Stimulated activated CD4-positive, alpha-beta T cell treated with anti-CD3 and anti-CD28 coated beads, Interleukin-2, amount 100 ng/mL, for 4 hours (primary cell): ENCODE measurements at regions not wholly inside any gene's neighbourhood (a gene's known extent, or its start where the extent isn't known, plus 50 kb on each side); places are given as distances from the start of the nearest gene placed in this dataset.
"Not testable (repeated sequence)": the region's sequence is repeated elsewhere in the genome, so short reads cannot be mapped to it uniquely, and the experiment has no call there.

Experiments
- DNase-seq: peaks from one replicate; pipeline ENCODE4 v3.0.0-alpha.2; 2020; ENCODE audit warnings: low read depth

- DNase-seq = no peak
These were observed 292.3 kb downstream of the DAD1 start for GRCh38 chr14:22296722-22297121.

- no peak for DNase-seq
These were observed 292.9 kb downstream of the DAD1 start for GRCh38 chr14:22296088-22296487.

GRCh38 chr14:22291406-22291805 is 297.6 kb downstream of the DAD1 start:
- no peak for DNase-seq

DNA sequence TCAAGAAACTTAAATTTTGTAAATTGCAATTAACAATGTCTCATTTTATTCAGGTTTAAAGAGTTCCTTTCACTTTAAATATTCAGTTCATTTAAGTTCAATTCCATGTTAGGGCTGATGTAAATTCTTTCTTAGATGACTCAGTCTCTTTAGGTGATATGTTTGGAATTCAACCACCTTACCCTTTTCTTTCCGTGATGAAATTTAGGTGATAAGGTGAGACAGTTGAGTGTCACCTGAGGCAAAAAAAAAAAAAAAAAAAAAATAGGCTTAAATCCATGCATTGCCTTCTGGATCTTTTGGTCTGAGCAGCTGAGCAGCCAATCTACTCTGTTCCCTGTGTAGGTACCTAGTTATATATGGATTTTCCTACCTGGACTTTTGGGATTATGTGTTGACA is 299.5 kb downstream of the DAD1 start:
- no peak for DNase-seq

- no peak for DNase-seq
These were observed 303.0 kb downstream of the DAD1 start for GRCh38 chr14:22285991-22286390.

DNA sequence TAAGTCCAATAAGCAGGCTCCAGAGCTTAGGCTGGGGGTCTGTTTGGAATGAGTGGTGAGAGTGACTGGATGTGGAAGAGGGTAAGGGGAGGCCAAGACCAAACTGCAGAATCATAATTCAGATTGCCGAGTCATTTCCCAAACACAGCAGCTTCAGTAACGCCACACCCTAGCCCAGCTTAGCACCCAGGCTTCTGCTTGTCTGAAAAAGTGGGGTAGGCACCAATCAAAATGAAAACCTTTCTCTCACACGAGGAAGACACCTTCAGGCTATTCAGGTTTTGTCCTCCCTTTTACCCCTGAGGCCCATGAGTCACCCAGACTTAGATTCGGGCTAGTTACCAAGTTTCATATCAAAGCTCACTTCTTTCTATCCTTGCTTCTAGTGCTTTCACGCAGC is 306.1 kb downstream of the DAD1 start:
- no peak for DNase-seq

DNA sequence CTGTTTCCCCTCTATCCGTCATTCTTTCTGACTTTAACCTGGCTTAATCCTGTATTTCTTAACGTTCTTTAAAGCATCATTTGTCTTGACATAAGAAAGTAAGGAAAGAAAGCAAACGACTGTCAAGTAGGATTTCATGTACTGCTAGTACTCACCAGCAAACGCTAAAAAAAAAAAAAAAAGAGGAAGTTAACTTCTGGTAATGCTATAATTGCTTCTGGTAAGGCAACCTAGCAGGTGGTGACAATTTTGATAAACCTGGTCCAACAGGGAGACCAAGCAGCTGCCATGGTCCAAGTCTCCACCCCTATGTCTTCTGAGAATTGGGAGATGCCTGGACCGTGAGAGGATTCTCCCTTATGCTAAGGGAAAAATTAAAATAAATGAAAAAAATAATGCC is 306.6 kb downstream of the DAD1 start:
- no peak for DNase-seq

DNA sequence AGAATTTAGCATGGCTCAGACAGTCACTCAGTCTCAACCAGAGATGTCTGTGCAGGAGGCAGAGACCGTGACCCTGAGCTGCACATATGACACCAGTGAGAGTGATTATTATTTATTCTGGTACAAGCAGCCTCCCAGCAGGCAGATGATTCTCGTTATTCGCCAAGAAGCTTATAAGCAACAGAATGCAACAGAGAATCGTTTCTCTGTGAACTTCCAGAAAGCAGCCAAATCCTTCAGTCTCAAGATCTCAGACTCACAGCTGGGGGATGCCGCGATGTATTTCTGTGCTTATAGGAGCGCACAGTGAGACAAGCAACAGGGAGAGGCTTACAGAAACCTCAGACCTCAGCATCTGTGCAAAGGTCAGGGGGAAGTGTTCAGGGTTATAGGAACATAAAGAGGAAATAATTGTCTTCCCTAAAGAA is 307.6 kb downstream of the DAD1 start:
- not testable (repeated sequence) for DNase-seq

GRCh38 chr14:22280497-22281316 is 308.3 kb downstream of the DAD1 start:
- DNase-seq = no peak

GRCh38 chr14:22276913-22277816 is 311.9 kb downstream of the DAD1 start:
- DNase-seq = no peak

DNA sequence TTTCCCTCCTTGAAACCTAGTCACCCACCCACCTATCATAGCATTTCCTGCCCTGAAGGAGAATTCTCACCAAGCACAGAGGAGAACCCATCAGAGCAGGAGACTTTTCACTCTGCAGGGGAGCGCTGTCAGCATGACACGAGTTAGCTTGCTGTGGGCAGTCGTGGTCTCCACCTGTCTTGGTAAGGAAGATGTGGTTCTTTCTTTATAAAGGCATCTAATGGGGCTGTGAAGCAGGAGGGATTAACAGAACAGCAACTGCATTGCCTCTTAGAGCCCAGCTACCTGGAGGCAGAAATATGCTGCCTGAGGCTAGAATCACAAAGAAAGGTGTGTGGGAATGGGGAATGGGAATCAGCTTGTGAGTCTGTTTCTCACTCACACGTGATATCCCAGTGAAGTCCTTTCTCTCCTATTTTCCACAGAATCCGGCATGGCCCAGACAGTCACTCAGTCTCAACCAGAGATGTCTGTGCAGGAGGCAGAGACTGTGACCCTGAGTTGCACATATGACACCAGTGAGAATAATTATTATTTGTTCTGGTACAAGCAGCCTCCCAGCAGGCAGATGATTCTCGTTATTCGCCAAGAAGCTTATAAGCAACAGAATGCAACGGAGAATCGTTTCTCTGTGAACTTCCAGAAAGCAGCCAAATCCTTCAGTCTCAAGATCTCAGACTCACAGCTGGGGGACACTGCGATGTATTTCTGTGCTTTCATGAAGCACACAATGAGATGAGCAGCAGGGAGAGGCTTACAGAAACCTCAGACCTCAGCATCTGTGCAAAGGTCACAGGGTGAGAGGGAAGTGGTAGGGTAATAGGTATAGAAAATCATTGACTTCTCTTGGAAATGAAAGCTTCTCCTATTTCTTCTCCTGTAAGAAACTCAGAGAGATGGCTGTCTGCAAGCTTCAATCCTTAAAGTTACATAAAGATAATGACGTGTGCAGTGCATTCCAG is 316.9 kb downstream of the DAD1 start:
- DNase-seq = no peak

GRCh38 chr14:22268875-22269274 is 320.1 kb downstream of the DAD1 start:
- no peak for DNase-seq

DNA sequence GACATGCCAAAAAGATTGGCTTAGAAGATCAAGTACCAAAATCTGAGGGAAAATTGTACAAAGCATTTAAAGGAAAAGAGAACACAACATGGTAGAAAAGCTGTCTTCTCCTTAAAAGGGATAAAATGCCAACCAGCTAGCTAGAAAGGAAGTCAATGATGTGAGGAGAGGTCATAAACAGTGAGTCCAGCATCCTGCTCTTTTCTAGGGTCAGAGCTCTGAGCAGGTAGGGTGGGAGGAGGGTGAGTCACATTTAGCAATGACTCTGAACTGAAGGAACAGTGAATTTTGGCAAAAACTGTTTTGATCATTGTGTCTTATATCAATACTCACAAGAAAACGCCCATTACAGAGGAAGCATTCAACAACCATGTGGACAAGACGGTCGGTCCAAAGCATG is 322.3 kb downstream of the DAD1 start:
- no peak for DNase-seq

DNA sequence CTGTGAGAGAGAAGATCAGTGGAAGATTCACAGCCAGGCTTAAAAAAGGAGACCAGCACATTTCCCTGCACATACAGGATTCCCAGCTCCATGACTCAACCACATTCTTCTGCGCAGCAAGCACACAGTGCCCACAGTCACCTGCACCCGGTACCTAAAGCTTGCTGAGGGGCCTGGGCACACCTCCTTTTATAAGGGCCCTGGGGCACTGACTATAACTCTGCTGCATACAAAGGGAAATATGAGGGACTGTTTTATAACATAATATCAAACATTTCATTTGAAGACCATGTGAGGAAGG is 322.9 kb downstream of the DAD1 start:
- DNase-seq = no peak

- no peak for DNase-seq
These were observed 323.5 kb downstream of the DAD1 start for GRCh38 chr14:22265319-22266141.

GRCh38 chr14:22264759-22265158 is 324.3 kb downstream of the DAD1 start:
- DNase-seq = no peak

DNA sequence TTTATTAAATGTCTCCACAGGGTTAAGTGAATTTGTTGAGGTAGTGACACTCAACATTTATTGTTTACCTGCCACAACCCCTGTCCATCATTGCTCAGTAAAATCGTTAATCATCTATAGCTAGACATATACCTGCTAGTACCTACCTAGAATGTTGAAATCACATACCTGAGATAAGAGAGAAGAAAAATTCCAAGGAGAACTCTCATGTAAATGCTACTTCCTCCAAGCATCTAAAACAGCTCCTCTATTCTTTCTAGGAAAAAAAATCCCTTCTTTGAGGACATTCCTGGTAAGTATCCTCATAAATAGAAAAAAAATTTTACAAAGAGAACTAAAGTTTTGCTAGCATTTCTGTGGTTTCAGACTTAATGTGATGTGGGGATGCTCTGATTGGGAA is 325.1 kb downstream of the DAD1 start:
- DNase-seq = no peak

GRCh38 chr14:22262881-22263280 is 326.1 kb downstream of the DAD1 start:
- no peak for DNase-seq

GRCh38 chr14:22255017-22255950 is 333.7 kb downstream of the DAD1 start:
- no peak for DNase-seq

- no peak for DNase-seq
These were observed 336.3 kb downstream of the DAD1 start for GRCh38 chr14:22252686-22253085.
